ENCODE measurements at regions not wholly inside any gene's neighbourhood (a gene's known extent, or its start where the extent isn't known, plus 50 kb on each side); places are given as distances from the start of the nearest gene placed in this dataset.

- Histone ChIP-seq H2BK5ac (ENCODE audit: low read depth, low read length, poor library complexity, severe bottlenecking) (no peak overlapping the region), H2BK120ac (ENCODE audit: low read depth, low read length) (no peak overlapping the region), H3K4me3 (ENCODE audit: insufficient read depth, low read depth, low read length) (no peak overlapping the region), H3K18ac (ENCODE audit: low read depth, low read length) (no peak overlapping the region), H4K8ac (ENCODE audit: low read depth in 2 of 2, low read length in 2 of 2) (no peak overlapping the region), H3K4me1 (ENCODE audit: control insufficient read depth, insufficient read depth, low read length) (peaks cover 3% of the 10 kb centered on the region), H4K5ac (ENCODE audit: low read depth, low read length) (no peak overlapping the region), H3K27ac (ENCODE audit: insufficient read depth, low read length) (no peak overlapping the region), H3K79me1 (ENCODE audit: low read depth in 1 of 2, low read length in 2 of 2) (peaks cover 3 to 19% of the 10 kb centered on the region in 2 experiments; a peak in 2 of 4 replicates), H3K56ac (ENCODE audit: extremely low read depth, insufficient read depth, low read length) (no peak overlapping the region), H3K9me3 (ENCODE audit: control insufficient read depth, insufficient read depth, low read length) (no peaks in the 10 kb centered on the region), H3K4me2 (ENCODE audit: low read depth, low read length) (no peak overlapping the region), H3K9me1 (ENCODE audit: insufficient read depth, low read length) (peaks cover 21% of the 10 kb centered on the region), H2BK15ac (ENCODE audit: low read depth, low read length) (no peak overlapping the region), H3K4ac (ENCODE audit: low read depth, low read length) (no peak overlapping the region), H3K9ac (ENCODE audit: low read depth, low read length) (no peak overlapping the region), H3K14ac (replicated peaks; ENCODE audit: low read depth, low read length) (no peak overlapping the region), H3K23ac (ENCODE audit: low read depth, low read length) (no peak overlapping the region), H2AK5ac (ENCODE audit: low read depth, low read length) (no peak overlapping the region), H2BK20ac (ENCODE audit: low read depth, low read length) (no peak overlapping the region), H3K27me3 (ENCODE audit: control insufficient read depth, insufficient read depth, low read length) (no peaks in the 10 kb centered on the region), H4K20me1 (ENCODE audit: insufficient read depth, low read length) (no peaks in the 10 kb centered on the region), H2AFZ (replicated peaks; ENCODE audit: low read length, poor library complexity) (no peak overlapping the region), H2AK9ac (replicated peaks; ENCODE audit: low read depth, low read length, poor library complexity) (no peak overlapping the region), H3K36me3 (ENCODE audit: control insufficient read depth, insufficient read depth, low read length) (no peaks in the 10 kb centered on the region), H4K91ac (ENCODE audit: insufficient read depth, low read depth, low read length) (no peak overlapping the region)
- intact Hi-C loops (cut with micrococcal nuclease) (no loop called here), in situ Hi-C loops (cut with MboI; ENCODE audit: low sequenced_read_pairs) (loop anchor here (5.0 kb wide), 2 partner anchors 116 to 481 kb away; partner anchors contain the start of gene SMAD3), dilution Hi-C loops (cut with HindIII; ENCODE audit: low sequenced_read_pairs, unreplicated experiment) (no loop called here)
- TF ChIP-seq RCOR1 (IDR thresholded peaks at IDR 0.05; ENCODE audit: insufficient replicate concordance, low read length) (no peak), POLR2A (IDR thresholded peaks at IDR 0.05; ENCODE audit: low read depth, low read length) (no peak), FOS (IDR thresholded peaks at IDR 0.05; ENCODE audit: low read depth, low read length) (no peak), RAD21 (IDR thresholded peaks at IDR 0.05; ENCODE audit: low read length) (no peak), NFE2L2 (IDR thresholded peaks at IDR 0.05; ENCODE audit: low read depth, low read length) (no peak), MXI1 (IDR thresholded peaks at IDR 0.05; ENCODE audit: borderline replicate concordance, low read depth, low read length) (no peak), CEBPB (IDR thresholded peaks at IDR 0.05; ENCODE audit: low read depth, low read length) (no peak), MAFK (IDR thresholded peaks at IDR 0.05; ENCODE audit: low read depth, low read length) (no peak), RFX5 (IDR thresholded peaks at IDR 0.05; ENCODE audit: low read depth, low read length) (no peak), MAZ (IDR thresholded peaks at IDR 0.05; ENCODE audit: borderline replicate concordance, low read depth, low read length) (no peak), CHD1 (IDR thresholded peaks at IDR 0.05; ENCODE audit: low read depth, low read length) (no peak), SMC3 (IDR thresholded peaks at IDR 0.05; ENCODE audit: low read depth, low read length) (no peak), ELK1 (IDR thresholded peaks at IDR 0.05; ENCODE audit: borderline replicate concordance, low read depth, low read length) (no peak), BHLHE40 (IDR thresholded peaks at IDR 0.05; ENCODE audit: low read depth, low read length) (no peak)
- TF ChIP-seq, protein P1, sequence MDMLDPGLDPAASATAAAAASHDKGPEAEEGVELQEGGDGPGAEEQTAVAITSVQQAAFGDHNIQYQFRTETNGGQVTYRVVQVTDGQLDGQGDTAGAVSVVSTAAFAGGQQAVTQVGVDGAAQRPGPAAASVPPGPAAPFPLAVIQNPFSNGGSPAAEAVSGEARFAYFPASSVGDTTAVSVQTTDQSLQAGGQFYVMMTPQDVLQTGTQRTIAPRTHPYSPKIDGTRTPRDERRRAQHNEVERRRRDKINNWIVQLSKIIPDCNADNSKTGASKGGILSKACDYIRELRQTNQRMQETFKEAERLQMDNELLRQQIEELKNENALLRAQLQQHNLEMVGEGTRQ (IDR thresholded peaks at IDR 0.05; ENCODE audit: low read depth, low read length): no peak
- ChIA-PET CTCF (no interaction called here), POLR2A (ENCODE audit: unreplicated experiment) (no interaction called here)
- ATAC-seq (ENCODE audit: low read depth): no peak
- no TSS peak for BruUV-seq (replicated peaks)
- 60% methylated on average over 1 of the region's 6 CpGs; no CpG with 5 or more reads in 1 of the 2 experiments for WGBS, 2 experiments (ENCODE audit: extremely low coverage in 2 of 2, insufficient read length in 1 of 2)
- DNase-seq: peak; percentile 42
Observed at GRCh38 chr15:66951531-66952320, 113.7 kb upstream of the SMAD3 start.
